ENCODE measurements at regions not wholly inside any gene's neighbourhood (a gene's known extent, or its start where the extent isn't known, plus 50 kb on each side); places are given as distances from the start of the nearest gene placed in this dataset.

- TF ChIP-seq CTCF (conservative IDR thresholded peaks at IDR 0.05; ENCODE audit: low read depth, low read length) = no peak
- no peak for DNase-seq (ENCODE audit: low read depth)
- no peak overlapping the region for H3K4me3 ChIP-seq (ENCODE audit: low read depth, low read length)
Measured at GRCh38 chr15:61725251-61725650, 335.0 kb downstream of the VPS13C start.

- no peak for DNase-seq (ENCODE audit: low read depth)
- TF ChIP-seq CTCF (conservative IDR thresholded peaks at IDR 0.05; ENCODE audit: low read depth, low read length) = no peak
- H3K4me3 ChIP-seq (ENCODE audit: low read depth, low read length) = no peak overlapping the region
Measured at GRCh38 chr15:61724251-61724939, 335.9 kb downstream of the VPS13C start.

- no peak overlapping the region for H3K4me3 ChIP-seq (ENCODE audit: low read depth, low read length)
- no peak for TF ChIP-seq CTCF (conservative IDR thresholded peaks at IDR 0.05; ENCODE audit: low read depth, low read length)
- DNase-seq (ENCODE audit: low read depth) = no peak
Measured at GRCh38 chr15:61721418-61721817, 338.8 kb downstream of the VPS13C start.

GRCh38 chr15:61720197-61720704, 340.0 kb downstream of the VPS13C start:
- no peak for DNase-seq (ENCODE audit: low read depth)
- TF ChIP-seq CTCF (conservative IDR thresholded peaks at IDR 0.05; ENCODE audit: low read depth, low read length) = no peak
- no peak overlapping the region for H3K4me3 ChIP-seq (ENCODE audit: low read depth, low read length)

GRCh38 chr15:61715082-61715481, 345.2 kb downstream of the VPS13C start:
- no peak for DNase-seq (ENCODE audit: low read depth)
- no peak for TF ChIP-seq CTCF (conservative IDR thresholded peaks at IDR 0.05; ENCODE audit: low read depth, low read length)
- no peak overlapping the region for H3K4me3 ChIP-seq (ENCODE audit: low read depth, low read length)

- TF ChIP-seq CTCF (conservative IDR thresholded peaks at IDR 0.05; ENCODE audit: low read depth, low read length) = no peak
- H3K4me3 ChIP-seq (ENCODE audit: low read depth, low read length) = no peak overlapping the region
- DNase-seq (ENCODE audit: low read depth) = no peak
Measured at GRCh38 chr15:61712129-61712759, 348.0 kb downstream of the VPS13C start.

Data from choroid plexus epithelial cell (primary cell).